Sigmoid colon (tissue), 6 donors: ENCODE measurements at regions not wholly inside any gene's neighbourhood (a gene's known extent, or its start where the extent isn't known, plus 50 kb on each side); places are given as distances from the start of the nearest gene placed in this dataset.

ENCODE experiments used
- DNase-seq: peaks from one replicate; pipeline ENCODE4 v3.0.0-alpha.2; 2019
- H3K27ac ChIP-seq, 4 donors: fragments of 200-600 bp; sonication (generic); one replicate each; pipeline ENCODE4 v1.5.1; 2016 to 2019; ENCODE audit warnings: mild to moderate bottlenecking in 1 of 4
- H3K27me3 ChIP-seq, 3 donors: fragments of 200-600 bp; sonication (generic); one replicate each; pipeline ENCODE4 v1.5.1; 2019; ENCODE audit warnings: mild to moderate bottlenecking in 1 of 3
- H3K36me3 ChIP-seq, 4 donors: fragments of 200-600 bp; sonication (generic); one replicate each; pipeline ENCODE4 v1.5.1; 2016 to 2019
- H3K4me1 ChIP-seq, 4 donors: fragments of 200-600 bp; sonication (generic); one replicate each; pipeline ENCODE4 v1.5.1; 2017 to 2019
- H3K4me3 ChIP-seq, 4 donors: fragments of 200-600 bp; sonication (generic); one replicate each; pipeline ENCODE4 v1.5.1; 2017 to 2019; ENCODE audit warnings: mild to moderate bottlenecking in 2 of 4, moderate library complexity in 1 of 4
- H3K9me3 ChIP-seq, 4 donors: fragments of 200-600 bp in 3 of 4; sonication (generic) in 3 of 4; one replicate each; pipeline versions ENCODE4 v1.5.1 to v1.6.1; 2013 to 2019
- EP300 ChIP-seq, 4 donors: sonication (generic); formaldehyde crosslinking; IDR thresholded peaks; one replicate each; pipeline ENCODE4 v1.6.1; 2017; ENCODE audit warnings: antibody characterized with exemption in 4 of 4
- POLR2A ChIP-seq, 2 donors: fragments of 450-650 bp; IDR thresholded peaks; one replicate each; pipeline ENCODE4 v1.6.1; 2016; ENCODE audit warnings: antibody characterized with exemption in 2 of 2, mild to moderate bottlenecking in 2 of 2, moderate library complexity in 2 of 2
- POLR2AphosphoS5 ChIP-seq, 4 donors: sonication (generic); formaldehyde crosslinking; IDR thresholded peaks; one replicate each; pipeline ENCODE4 v1.6.1; 2017; ENCODE audit warnings: antibody characterized with exemption in 4 of 4
- WGBS, 2 donors: extraction: QIAGEN DNeasy Blood & Tissue Kit; methylation state at CpG; one replicate each; pipeline ENCODE4 v1.1.7; 2013; 5-methylcytosine and 5-hydroxymethylcytosine counted together
- intact Hi-C: fragments of 100-400 bp; cut with DNase I; formaldehyde crosslinking; loops from one replicate; pipeline ENCODE4 v1.15.1; 2023
- TF ChIP-seq, protein P1 (sequence below), 4 experiments: fragments of 450-650 bp in 3 of 4; fragments of 200-600 bp in 1 of 4; IDR thresholded peaks; one replicate each; pipeline ENCODE4 v1.5.1; 2016 to 2019; ENCODE audit warnings: antibody characterized with exemption in 4 of 4, mild to moderate bottlenecking in 3 of 4, moderate library complexity in 2 of 4
- donor health status: healthy with polysubstance abuse.
- donor health status: healthy.

DNA sequence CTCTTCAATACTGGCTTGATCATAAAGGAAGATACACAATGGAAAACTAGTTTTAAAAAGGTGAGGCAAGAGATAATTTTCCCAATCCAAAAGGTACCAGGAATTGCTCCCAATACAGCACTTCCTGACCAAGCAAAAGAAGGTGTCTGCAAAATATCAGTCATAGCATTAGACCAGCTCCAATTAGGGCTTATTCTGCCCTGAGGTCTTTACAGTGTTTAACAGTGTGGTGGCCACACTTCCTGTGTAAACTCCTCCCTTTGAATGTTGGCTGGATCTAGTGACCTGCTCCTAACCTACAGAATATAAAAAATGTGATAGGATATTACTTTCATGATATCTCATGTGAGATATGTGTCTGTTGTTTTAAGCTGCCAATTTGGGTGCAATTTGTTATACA is 57.1 kb upstream of the BTN3A2 start:
- Histone ChIP-seq H3K9me3 (no peaks in the 10 kb centered on the region), H3K4me3 (no peak overlapping the region), H3K27me3 (no peaks in the 10 kb centered on the region), H3K4me1 (peaks cover 0 to 11% (median 7%) of the 10 kb centered on the region in 4 donors), H3K27ac (no peak overlapping the region), H3K36me3 (no peaks in the 10 kb centered on the region)
- no peak for TF ChIP-seq POLR2A (IDR thresholded peaks at IDR 0.05)
- TF ChIP-seq, protein P1, sequence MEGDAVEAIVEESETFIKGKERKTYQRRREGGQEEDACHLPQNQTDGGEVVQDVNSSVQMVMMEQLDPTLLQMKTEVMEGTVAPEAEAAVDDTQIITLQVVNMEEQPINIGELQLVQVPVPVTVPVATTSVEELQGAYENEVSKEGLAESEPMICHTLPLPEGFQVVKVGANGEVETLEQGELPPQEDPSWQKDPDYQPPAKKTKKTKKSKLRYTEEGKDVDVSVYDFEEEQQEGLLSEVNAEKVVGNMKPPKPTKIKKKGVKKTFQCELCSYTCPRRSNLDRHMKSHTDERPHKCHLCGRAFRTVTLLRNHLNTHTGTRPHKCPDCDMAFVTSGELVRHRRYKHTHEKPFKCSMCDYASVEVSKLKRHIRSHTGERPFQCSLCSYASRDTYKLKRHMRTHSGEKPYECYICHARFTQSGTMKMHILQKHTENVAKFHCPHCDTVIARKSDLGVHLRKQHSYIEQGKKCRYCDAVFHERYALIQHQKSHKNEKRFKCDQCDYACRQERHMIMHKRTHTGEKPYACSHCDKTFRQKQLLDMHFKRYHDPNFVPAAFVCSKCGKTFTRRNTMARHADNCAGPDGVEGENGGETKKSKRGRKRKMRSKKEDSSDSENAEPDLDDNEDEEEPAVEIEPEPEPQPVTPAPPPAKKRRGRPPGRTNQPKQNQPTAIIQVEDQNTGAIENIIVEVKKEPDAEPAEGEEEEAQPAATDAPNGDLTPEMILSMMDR (IDR thresholded peaks at IDR 0.05), result no peak
- TF ChIP-seq EP300 (IDR thresholded peaks at IDR 0.05), result no peak
- no peak for TF ChIP-seq POLR2AphosphoS5 (IDR thresholded peaks at IDR 0.05)
- intact Hi-C loops, result no loop called here
- DNase-seq, result no peak

- Histone ChIP-seq H3K4me3 (no peak overlapping the region), H3K4me1 (peaks cover 0 to 11% (median 7%) of the 10 kb centered on the region in 4 donors), H3K36me3 (no peaks in the 10 kb centered on the region), H3K9me3 (no peaks in the 10 kb centered on the region), H3K27me3 (no peaks in the 10 kb centered on the region), H3K27ac (no peak overlapping the region)
- TF ChIP-seq POLR2A (IDR thresholded peaks at IDR 0.05), result no peak
- DNase-seq, result no peak
- intact Hi-C loops, result loop anchor here (5.0 kb wide), 1 partner anchor 243 kb away; no protein-coding TSS in a partner anchor
- whole genome bisulfite sequencing, 2 donors, result 82 to 83% methylated on average over 3 of the region's 3 CpGs
Observed at GRCh38 chr6:26309731-26310142, 55.3 kb upstream of the BTN3A2 start.

DNA sequence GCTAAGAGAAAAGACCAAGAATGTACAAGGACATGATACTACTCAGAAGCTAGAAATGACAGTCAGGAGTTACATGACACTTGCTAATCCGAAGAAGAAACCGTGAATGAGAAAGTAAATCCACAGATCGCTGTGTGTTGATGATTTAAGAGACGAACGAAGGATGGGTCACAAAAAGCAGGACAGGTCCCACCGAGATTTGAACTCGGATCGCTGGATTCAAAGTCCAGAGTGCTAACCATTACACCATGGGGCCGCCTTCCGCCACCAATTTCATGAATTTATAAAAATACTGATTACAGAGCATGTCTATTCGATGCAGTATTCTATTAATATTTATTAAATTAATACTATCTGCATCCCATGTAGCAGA is 54.0 kb upstream of the BTN3A2 start:
- H3K4me1 ChIP-seq, result peaks cover 0 to 11% (median 5%) of the 10 kb centered on the region in 4 donors
- 23 to 24% methylated on average over 11 of the region's 11 CpGs for WGBS, 2 donors
- H3K36me3 ChIP-seq, result no peaks in the 10 kb centered on the region
- H3K4me3 ChIP-seq, result no peak overlapping the region
- intact Hi-C loops, result loop anchor here (5.0 kb wide), 1 partner anchor 241 kb away; no protein-coding TSS in a partner anchor
- DNase-seq, result no peak
- no peak overlapping the region for H3K27ac ChIP-seq
- H3K27me3 ChIP-seq, result no peaks in the 10 kb centered on the region
- H3K9me3 ChIP-seq, result no peaks in the 10 kb centered on the region
- TF ChIP-seq EP300 (IDR thresholded peaks at IDR 0.05) (no peak), POLR2A (IDR thresholded peaks at IDR 0.05) (no peak), POLR2AphosphoS5 (IDR thresholded peaks at IDR 0.05) (no peak)
- TF ChIP-seq, protein P1 (IDR thresholded peaks at IDR 0.05), result no peak

GRCh38 chr6:26311385-26312095 is 53.5 kb upstream of the BTN3A2 start:
- H3K27me3 ChIP-seq, result no peaks in the 10 kb centered on the region
- H3K4me3 ChIP-seq, result peak overlapping the region; percentile 9 to 51 (median 12)
- no peak for DNase-seq
- TF ChIP-seq, protein P1 (IDR thresholded peaks at IDR 0.05), result no peak
- TF ChIP-seq POLR2A (IDR thresholded peaks at IDR 0.05), result no peak
- peak in 1 of 4 donors; percentile 7 for TF ChIP-seq POLR2AphosphoS5 (IDR thresholded peaks at IDR 0.05)
- no peak for TF ChIP-seq EP300 (IDR thresholded peaks at IDR 0.05)
- peak overlapping the region; percentile 36 to 60 (median 56) for H3K27ac ChIP-seq
- intact Hi-C loops, result loop anchor here (2.0 to 5.0 kb wide), 2 partner anchors 25 to 241 kb away; no protein-coding TSS in a partner anchor
- WGBS, 2 donors, result 8 to 11% methylated on average over 18 of the region's 18 CpGs
- no peaks in the 10 kb centered on the region for H3K9me3 ChIP-seq
- no peaks in the 10 kb centered on the region for H3K36me3 ChIP-seq
- peaks cover 0 to 11% (median 5%) of the 10 kb centered on the region in 4 donors for H3K4me1 ChIP-seq

DNA sequence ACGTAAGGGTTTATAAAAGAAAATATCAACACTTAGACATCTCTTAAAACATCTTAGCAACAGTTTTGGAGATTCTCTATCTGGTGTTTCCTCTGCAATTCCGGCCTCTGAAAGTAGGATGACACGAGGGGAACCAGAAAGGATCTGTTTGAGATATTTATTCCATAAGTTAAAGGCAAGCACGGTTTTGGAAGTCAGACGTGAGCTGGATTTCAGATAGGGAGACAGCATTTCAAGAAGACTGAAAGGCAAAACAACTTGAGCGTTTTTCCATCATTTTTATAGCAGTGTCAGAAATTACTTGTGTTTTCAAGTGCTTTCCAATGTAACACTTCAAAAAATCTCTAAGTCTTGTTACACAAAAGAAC is 52.9 kb upstream of the BTN3A2 start:
- no peaks in the 10 kb centered on the region for H3K9me3 ChIP-seq
- H3K36me3 ChIP-seq, result no peaks in the 10 kb centered on the region
- peaks cover 0 to 11% (median 5%) of the 10 kb centered on the region in 4 donors for H3K4me1 ChIP-seq
- DNase-seq, result no peak
- peak overlapping the region; percentile 36 to 60 (median 56) for H3K27ac ChIP-seq
- no peaks in the 10 kb centered on the region for H3K27me3 ChIP-seq
- WGBS, 2 donors, result 5 to 7% methylated on average over 6 of the region's 6 CpGs
- TF ChIP-seq POLR2AphosphoS5 (IDR thresholded peaks at IDR 0.05) (no peak), POLR2A (IDR thresholded peaks at IDR 0.05) (no peak), EP300 (IDR thresholded peaks at IDR 0.05) (no peak)
- TF ChIP-seq, protein P1 (IDR thresholded peaks at IDR 0.05), result no peak
- intact Hi-C loops, result loop anchor here (2.0 to 5.0 kb wide), 2 partner anchors 25 to 240 kb away; no protein-coding TSS in a partner anchor
- peak overlapping the region; percentile 9 to 51 (median 12) for H3K4me3 ChIP-seq
